Liver (tissue), 8 donors: ENCODE measurements at regions not wholly inside any gene's neighbourhood (a gene's known extent, or its start where the extent isn't known, plus 50 kb on each side); places are given as distances from the start of the nearest gene placed in this dataset.
"Not testable (repeated sequence)": the region's sequence is repeated elsewhere in the genome, so short reads cannot be mapped to it uniquely, and the experiment has no call there.

Experiments used
- DNase-seq: peaks from one replicate; pipeline ENCODE4 v3.0.0-alpha.2; 2017; ENCODE audit warnings: low spot score
- H3K27ac ChIP-seq, 2 donors: one replicate each; pipeline ENCODE4 v1.7.0; 2013; ENCODE audit warnings: inconsistent platforms in 2 of 2, low read length in 2 of 2, control low read depth in 1 of 2, low read depth in 1 of 2, mild to moderate bottlenecking in 1 of 2
- H3K27me3 ChIP-seq, 4 donors: one replicate each; pipeline versions ENCODE4 v1.6.1 to v1.7.0; 2013; ENCODE audit warnings: low read length in 3 of 4, inconsistent platforms in 1 of 4, mild to moderate bottlenecking in 1 of 4, moderate library complexity in 1 of 4; ENCODE audit not compliant: control insufficient read depth in 4 of 4, insufficient read depth in 4 of 4
- H3K36me3 ChIP-seq, 4 donors: one replicate each; pipeline versions ENCODE4 v1.6.1 to v1.7.0; 2013; ENCODE audit warnings: low read length in 3 of 4, mild to moderate bottlenecking in 3 of 4, low read depth in 1 of 4, moderate library complexity in 1 of 4; ENCODE audit not compliant: control insufficient read depth in 4 of 4, insufficient read depth in 3 of 4
- H3K4me1 ChIP-seq, 4 donors: one replicate each; pipeline versions ENCODE4 v1.6.1 to v1.7.0; 2013; ENCODE audit warnings: low read length in 3 of 4, mild to moderate bottlenecking in 3 of 4, moderate library complexity in 1 of 4; ENCODE audit not compliant: control insufficient read depth in 4 of 4, insufficient read depth in 4 of 4
- H3K4me3 ChIP-seq, 3 donors: one replicate each; pipeline versions ENCODE4 v1.6.1 to v1.7.0; 2013; ENCODE audit warnings: low read length in 3 of 3, control low read depth in 1 of 3, low read depth in 1 of 3, mild to moderate bottlenecking in 1 of 3
- H3K9ac ChIP-seq, 2 donors: one replicate each; pipeline ENCODE4 v1.7.0; 2013; ENCODE audit warnings: low read length in 2 of 2, mild to moderate bottlenecking in 2 of 2, moderate library complexity in 2 of 2, control low read depth in 1 of 2, low read depth in 1 of 2
- H3K9me3 ChIP-seq, 4 donors: one replicate each; pipeline versions ENCODE4 v1.6.1 to v1.7.0; 2013; ENCODE audit warnings: low read length in 3 of 4; ENCODE audit not compliant: control insufficient read depth in 4 of 4
- CTCF ChIP-seq: fragments of 150-350 bp; IDR thresholded peaks from 2 replicates; pipeline ENCODE4 v1.5.1; 2017; ENCODE audit warnings: improper control_type of control experiment, low read depth, low read length; ENCODE audit not compliant: missing input control
- EGR1 ChIP-seq, 2 donors: IDR thresholded peaks; 2 replicates each; pipeline ENCODE4 v1.6.1; 2016 to 2018; ENCODE audit warnings: antibody characterized with exemption in 2 of 2, low read depth in 2 of 2
- FOXA1 ChIP-seq: IDR thresholded peaks from 2 replicates; pipeline ENCODE4 v1.6.1; 2016; ENCODE audit warnings: antibody characterized with exemption
- FOXA2 ChIP-seq: IDR thresholded peaks from 2 replicates; pipeline ENCODE4 v1.6.1; 2016; ENCODE audit warnings: antibody characterized with exemption
- GABPA ChIP-seq, 2 donors: IDR thresholded peaks in 1 of 2; conservative IDR thresholded peaks in 1 of 2; 2 replicates each; pipeline ENCODE4 v1.6.1; 2016; ENCODE audit warnings: antibody characterized with exemption in 2 of 2, mild to moderate bottlenecking in 1 of 2, moderate library complexity in 1 of 2
- HNF4A ChIP-seq, 2 donors: conservative IDR thresholded peaks; 2 replicates each; pipeline ENCODE4 v1.6.1; 2016; ENCODE audit warnings: antibody characterized with exemption in 2 of 2, mild to moderate bottlenecking in 2 of 2
- HNF4G ChIP-seq: IDR thresholded peaks from 2 replicates; pipeline ENCODE4 v1.6.1; 2016; ENCODE audit warnings: antibody characterized with exemption
- JUND ChIP-seq, 2 donors: IDR thresholded peaks; 2 replicates each; pipeline ENCODE4 v1.6.1; 2016; ENCODE audit warnings: antibody characterized with exemption in 2 of 2
- NR2F2 ChIP-seq: IDR thresholded peaks from 2 replicates; pipeline ENCODE4 v1.6.1; 2016; ENCODE audit warnings: antibody characterized with exemption
- RAD21 ChIP-seq, 2 donors: IDR thresholded peaks; 2 replicates each; pipeline ENCODE4 v1.6.1; 2016; ENCODE audit warnings: antibody characterized with exemption in 2 of 2, mild to moderate bottlenecking in 2 of 2
- RXRA ChIP-seq, 2 donors: IDR thresholded peaks; 2 replicates each; pipeline ENCODE4 v1.6.1; 2017 to 2018; ENCODE audit warnings: antibody characterized with exemption in 2 of 2, mild to moderate bottlenecking in 1 of 2
- SP1 ChIP-seq: IDR thresholded peaks from 2 replicates; pipeline ENCODE4 v1.6.1; 2018; ENCODE audit warnings: antibody characterized with exemption, mild to moderate bottlenecking
- TAF1 ChIP-seq: conservative IDR thresholded peaks from 2 replicates; pipeline ENCODE4 v1.6.1; 2016; ENCODE audit warnings: antibody characterized with exemption, mild to moderate bottlenecking
- YY1 ChIP-seq: IDR thresholded peaks from 2 replicates; pipeline ENCODE4 v1.6.1; 2016; ENCODE audit warnings: antibody characterized with exemption, mild to moderate bottlenecking
- ZBTB33 ChIP-seq: IDR thresholded peaks from 2 replicates; pipeline ENCODE4 v1.6.1; 2016; ENCODE audit warnings: antibody characterized with exemption
- WGBS: extraction: QIAGEN DNeasy Blood & Tissue Kit; methylation state at CpG from one replicate; pipeline ENCODE4 v1.1.7; 2013; 5-methylcytosine and 5-hydroxymethylcytosine counted together
- donor health status: healthy.
- donor health status: healthy.
- donor health status: healthy.
- donor health status: healthy.
- donor health status: healthy.

- H3K9me3 ChIP-seq = peaks cover 0 to 1% (median 0%) of the 10 kb centered on the region in 4 donors
These were observed 526.5 kb downstream of the TRIML1 start for GRCh38 chr4:188665491-188666457.

GRCh38 chr4:188678691-188679090 is 539.5 kb downstream of the TRIML1 start:
- H3K4me1 ChIP-seq, H3K36me3 ChIP-seq, H3K9ac ChIP-seq, DNase-seq, H3K27me3 ChIP-seq, H3K27ac ChIP-seq, H3K4me3 ChIP-seq, H3K9me3 ChIP-seq: not testable (repeated sequence)
- 98% methylated on average over 3 of the region's 3 CpGs for WGBS

More at GRCh38 chr4:188665491-188666457, 526.5 kb downstream of the TRIML1 start:
- no peak for TF ChIP-seq NR2F2
- no peak for TF ChIP-seq FOXA1
- no peak for TF ChIP-seq JUND (IDR thresholded peaks at IDR 0.05)
- no peak for TF ChIP-seq RAD21 (IDR thresholded peaks at IDR 0.05)
- no peak for TF ChIP-seq GABPA (IDR thresholded peaks at IDR 0.05 in 1 of 2, conservative IDR thresholded peaks at IDR 0.05 in 1 of 2)
- no peak for TF ChIP-seq RXRA (IDR thresholded peaks at IDR 0.05)
- TF ChIP-seq HNF4A (conservative IDR thresholded peaks at IDR 0.05) = no peak
- no peak for TF ChIP-seq CTCF
- no peak for TF ChIP-seq TAF1
- no peak for TF ChIP-seq EGR1 (IDR thresholded peaks at IDR 0.05; ENCODE audit: low read depth in 2 of 2)
- TF ChIP-seq HNF4G = no peak
- no peak for TF ChIP-seq SP1
- Histone ChIP-seq H3K4me1 (no peaks in the 10 kb centered on the region), H3K36me3 (no peaks in the 10 kb centered on the region), H3K27me3 (no peaks in the 10 kb centered on the region), H3K27ac (no peak overlapping the region), H3K4me3 (no peak overlapping the region), H3K9ac (no peak overlapping the region)
- WGBS = 48% methylated on average over 13 of the region's 13 CpGs
- DNase-seq = no peak

GRCh38 chr4:188680004-188680666 is 540.9 kb downstream of the TRIML1 start:
- Histone ChIP-seq H3K36me3 (no peaks in the 10 kb centered on the region), H3K9ac (no peak overlapping the region), H3K4me3 (no peak overlapping the region), H3K4me1 (no peaks in the 10 kb centered on the region), H3K9me3 (no peaks in the 10 kb centered on the region), H3K27ac (no peak overlapping the region), H3K27me3 (no peaks in the 10 kb centered on the region)
- 73% methylated on average over 12 of the region's 12 CpGs for WGBS
- no peak for TF ChIP-seq TAF1
- TF ChIP-seq FOXA2 = no peak
- TF ChIP-seq ZBTB33 = no peak
- TF ChIP-seq YY1 = no peak
- no peak for TF ChIP-seq SP1
- TF ChIP-seq HNF4A (conservative IDR thresholded peaks at IDR 0.05) = no peak
- no peak for DNase-seq
